H7 (cell line): ENCODE measurements at regions not wholly inside any gene's neighbourhood (a gene's known extent, or its start where the extent isn't known, plus 50 kb on each side); places are given as distances from the start of the nearest gene placed in this dataset.

Experiments used
- DNase-seq: peaks from one replicate; pipeline ENCODE4 v3.0.0; 2012
- H3K27me3 ChIP-seq: 2 replicates; pipeline ENCODE4 v1.6.0; 2011; ENCODE audit warnings: mild to moderate bottlenecking, low read length; ENCODE audit not compliant: control insufficient read depth, insufficient read depth
- H3K36me3 ChIP-seq: replicated peaks from 2 replicates; pipeline ENCODE4 v1.5.1; 2011; ENCODE audit warnings: low read length; ENCODE audit not compliant: control insufficient read depth, insufficient read depth
- H3K4me3 ChIP-seq: 2 replicates; pipeline ENCODE4 v1.5.1; 2011; ENCODE audit warnings: low read depth, mild to moderate bottlenecking, control low read depth, low read length, moderate library complexity; ENCODE audit not compliant: insufficient read depth

GRCh38 chr3:102200126-102200525 is 234.7 kb upstream of the ZPLD1 start:
- no peaks in the 10 kb centered on the region for H3K27me3 ChIP-seq
- H3K4me3 ChIP-seq = no peak overlapping the region
- H3K36me3 ChIP-seq = no peaks in the 10 kb centered on the region
- no peak for DNase-seq

DNA sequence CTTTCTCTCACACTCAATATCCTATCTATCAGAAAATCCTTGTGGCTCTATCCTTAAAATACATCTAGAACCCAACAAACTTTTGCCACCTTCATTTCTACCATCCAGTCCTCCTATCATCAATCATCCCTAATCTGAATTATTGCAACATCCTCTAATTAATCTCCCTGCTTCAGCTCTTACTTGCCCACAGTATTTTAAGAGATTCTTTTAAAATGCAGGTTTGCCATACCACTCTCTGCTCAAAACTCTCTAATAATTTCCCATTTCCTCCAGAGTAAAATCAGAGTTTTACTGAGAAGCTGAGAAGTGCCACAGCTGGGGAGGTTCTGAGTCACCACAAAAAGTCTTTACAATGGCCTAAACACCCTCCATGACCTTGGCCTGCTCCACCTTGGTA is 234.3 kb upstream of the ZPLD1 start:
- no peak for DNase-seq
- H3K36me3 ChIP-seq = no peaks in the 10 kb centered on the region
- no peak overlapping the region for H3K4me3 ChIP-seq
- no peaks in the 10 kb centered on the region for H3K27me3 ChIP-seq

- no peak for DNase-seq
- Histone ChIP-seq H3K36me3 (no peaks in the 10 kb centered on the region), H3K27me3 (no peaks in the 10 kb centered on the region), H3K4me3 (no peak overlapping the region)
These were observed 229.2 kb upstream of the ZPLD1 start for GRCh38 chr3:102205647-102206046.

DNA sequence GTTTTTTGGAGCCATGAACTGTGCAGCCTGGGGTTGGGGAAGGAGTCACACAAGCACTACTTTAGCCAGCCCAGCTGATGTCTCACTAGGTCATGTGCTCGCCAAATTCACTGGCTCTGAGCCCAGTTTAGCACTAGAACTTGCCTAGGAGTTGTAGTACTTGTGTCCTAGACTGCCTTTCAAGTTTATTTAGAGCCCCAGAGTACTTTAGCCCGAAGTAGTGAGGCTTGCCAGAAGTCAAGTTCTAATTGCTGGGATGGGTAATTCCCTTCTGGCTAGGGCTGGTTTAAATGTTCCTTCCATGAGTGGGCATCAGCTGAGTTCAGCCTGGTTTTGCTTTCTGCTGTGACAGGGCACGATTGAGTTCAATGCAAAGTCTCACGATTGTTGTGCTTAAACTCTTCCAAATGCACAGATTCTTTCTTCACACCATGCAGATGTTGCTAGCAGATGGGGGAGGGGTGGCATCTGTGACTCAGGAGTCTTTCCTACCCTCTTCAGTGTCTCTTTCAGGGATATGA is 228.2 kb upstream of the ZPLD1 start:
- Histone ChIP-seq H3K36me3 (no peaks in the 10 kb centered on the region), H3K4me3 (no peak overlapping the region), H3K27me3 (no peaks in the 10 kb centered on the region)
- DNase-seq = no peak

- no peaks in the 10 kb centered on the region for H3K27me3 ChIP-seq
- DNase-seq = no peak
- H3K4me3 ChIP-seq = no peak overlapping the region
- H3K36me3 ChIP-seq = no peaks in the 10 kb centered on the region
These were observed 227.7 kb upstream of the ZPLD1 start for GRCh38 chr3:102207151-102207571.

DNA sequence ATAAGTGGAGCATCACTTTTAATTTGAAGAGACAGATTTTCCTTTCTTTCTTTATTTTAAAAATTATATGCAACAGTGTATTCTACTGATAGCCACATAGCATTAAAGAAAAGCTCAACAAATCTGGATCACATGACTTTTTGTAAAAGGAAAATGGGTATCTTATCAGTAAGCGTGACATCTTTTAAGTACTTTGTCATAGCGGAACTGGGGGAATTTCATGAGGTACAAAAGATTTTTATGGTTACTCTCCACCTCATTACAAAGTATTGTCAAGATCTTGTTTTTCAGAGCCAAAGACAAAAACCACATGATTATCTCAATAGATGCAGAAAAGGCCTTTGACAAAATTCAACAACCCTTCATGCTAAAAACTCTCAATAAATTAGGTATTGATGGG is 219.6 kb upstream of the ZPLD1 start:
- Histone ChIP-seq H3K27me3 (no peaks in the 10 kb centered on the region), H3K36me3 (no peaks in the 10 kb centered on the region), H3K4me3 (no peak overlapping the region)
- no peak for DNase-seq

DNA sequence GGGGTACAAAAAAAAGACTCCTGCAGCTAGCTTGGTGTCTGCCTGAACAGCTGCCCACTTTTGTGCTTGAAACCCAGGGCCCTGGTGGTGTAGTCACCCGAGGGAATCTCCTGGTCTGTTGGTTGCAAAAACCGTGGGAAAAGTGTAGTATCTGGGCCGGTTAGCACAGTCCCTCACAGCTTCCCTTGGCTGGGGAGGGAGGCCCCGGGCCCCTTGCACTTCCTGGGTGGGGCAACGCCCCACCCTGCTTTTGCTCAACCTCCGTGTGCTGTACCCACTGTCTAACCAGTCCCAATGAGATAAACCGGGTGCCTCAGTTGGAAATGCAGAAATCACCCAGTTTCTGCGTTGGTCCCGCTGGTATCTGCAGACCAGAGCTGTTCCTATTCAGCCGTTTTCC is 211.7 kb upstream of the ZPLD1 start:
- Histone ChIP-seq H3K4me3 (no peak overlapping the region), H3K36me3 (no peaks in the 10 kb centered on the region), H3K27me3 (no peaks in the 10 kb centered on the region)
- no peak for DNase-seq

DNA sequence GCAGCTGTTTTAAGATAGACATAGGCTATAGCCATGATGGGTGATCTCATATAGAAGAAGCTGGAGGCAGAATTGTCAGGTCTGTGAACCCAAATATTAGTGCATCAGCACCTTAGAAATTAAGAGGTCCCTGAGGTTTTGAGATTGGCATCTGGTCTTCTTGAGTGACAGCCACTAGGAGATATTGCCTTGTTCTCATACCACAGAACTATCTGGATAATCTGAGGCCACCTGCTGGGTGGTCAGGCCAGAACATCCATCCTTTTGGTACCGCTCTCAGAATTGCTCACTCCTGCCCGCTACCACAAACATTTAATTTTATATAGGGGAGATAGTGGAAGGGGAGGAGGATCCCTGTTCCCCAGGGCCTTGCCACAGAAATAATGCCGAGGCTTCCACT is 210.6 kb upstream of the ZPLD1 start:
- DNase-seq = no peak
- H3K4me3 ChIP-seq = no peak overlapping the region
- no peaks in the 10 kb centered on the region for H3K27me3 ChIP-seq
- no peaks in the 10 kb centered on the region for H3K36me3 ChIP-seq

- Histone ChIP-seq H3K27me3 (no peaks in the 10 kb centered on the region), H3K36me3 (no peaks in the 10 kb centered on the region), H3K4me3 (no peak overlapping the region)
- no peak for DNase-seq
These were observed 209.8 kb upstream of the ZPLD1 start for GRCh38 chr3:102225005-102225404.

- no peaks in the 10 kb centered on the region for H3K36me3 ChIP-seq
- no peaks in the 10 kb centered on the region for H3K27me3 ChIP-seq
- DNase-seq = peak; percentile 29
- no peak overlapping the region for H3K4me3 ChIP-seq
These were observed 209.2 kb upstream of the ZPLD1 start for GRCh38 chr3:102225407-102226132.

DNA sequence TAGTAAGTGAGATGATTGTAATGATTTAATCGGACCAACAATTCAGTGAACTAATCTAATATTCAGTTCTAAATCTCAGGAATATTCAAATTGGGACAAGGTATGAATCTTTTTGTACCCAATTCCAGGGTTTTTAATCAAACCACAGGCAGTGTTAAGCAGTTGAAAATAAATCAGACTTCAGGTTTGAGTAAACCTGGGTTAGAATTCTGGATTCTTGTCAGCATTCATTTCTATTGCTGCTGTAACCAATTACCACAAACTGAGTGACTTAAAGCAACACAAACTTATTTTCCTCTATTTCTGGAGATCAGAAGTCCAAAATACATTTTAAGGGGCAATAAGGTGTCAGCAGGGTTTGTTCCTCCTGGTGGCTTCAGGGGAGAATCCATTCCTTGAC is 208.4 kb upstream of the ZPLD1 start:
- Histone ChIP-seq H3K36me3 (no peaks in the 10 kb centered on the region), H3K4me3 (no peak overlapping the region), H3K27me3 (no peaks in the 10 kb centered on the region)
- DNase-seq = no peak

DNA sequence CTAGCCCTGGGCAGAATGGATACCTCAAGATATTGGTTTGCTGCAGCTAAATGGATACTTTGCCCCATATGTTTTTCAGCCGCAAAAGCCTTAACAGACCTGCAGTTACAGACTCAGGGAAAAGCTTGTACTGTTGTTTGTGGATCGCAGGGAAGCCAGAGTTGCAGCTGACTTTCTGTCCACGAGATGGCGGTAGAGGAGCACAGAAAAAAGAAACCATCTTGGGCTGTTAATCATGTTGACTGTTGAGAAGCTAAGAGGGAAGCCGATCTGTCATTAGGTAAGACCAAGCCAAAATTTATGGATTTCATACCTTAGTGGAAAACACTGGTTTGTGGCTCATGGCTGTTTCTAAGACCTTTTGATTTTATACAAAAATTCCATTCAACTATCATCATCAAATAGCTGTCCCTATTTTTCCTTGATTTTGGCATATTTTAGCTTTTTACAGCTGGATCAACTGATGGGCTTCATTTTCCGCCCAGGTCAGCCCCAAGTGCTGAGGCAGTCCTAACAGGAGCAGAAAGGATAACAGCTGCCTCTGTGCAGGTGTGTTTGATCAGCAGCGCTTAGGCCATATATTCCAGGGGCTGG is 205.7 kb upstream of the ZPLD1 start:
- Histone ChIP-seq H3K4me3 (no peak overlapping the region), H3K27me3 (no peaks in the 10 kb centered on the region), H3K36me3 (no peaks in the 10 kb centered on the region)
- DNase-seq = peak; percentile 30

GRCh38 chr3:102230057-102230456 is 204.8 kb upstream of the ZPLD1 start:
- H3K36me3 ChIP-seq = no peaks in the 10 kb centered on the region
- DNase-seq = no peak
- no peaks in the 10 kb centered on the region for H3K27me3 ChIP-seq
- no peak overlapping the region for H3K4me3 ChIP-seq

DNA sequence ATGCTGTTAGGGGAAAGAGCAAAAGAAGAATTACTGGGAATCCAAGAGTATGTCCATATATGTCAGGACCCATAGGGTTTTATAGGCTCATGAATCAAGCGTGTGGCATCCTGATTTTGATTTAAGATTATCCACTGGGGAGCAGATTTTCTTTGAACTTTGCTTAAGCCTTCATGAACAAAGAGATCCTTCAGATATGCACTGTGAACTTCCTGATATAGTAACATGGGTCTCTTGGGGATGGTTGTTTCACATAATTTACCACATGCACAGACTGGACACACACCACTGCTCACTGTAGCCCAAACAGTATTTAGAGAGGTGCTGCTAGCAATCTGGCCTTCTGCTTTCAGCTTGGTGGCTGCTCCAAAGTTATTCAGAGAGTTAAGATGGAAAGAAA is 200.9 kb upstream of the ZPLD1 start:
- DNase-seq = no peak
- Histone ChIP-seq H3K36me3 (no peaks in the 10 kb centered on the region), H3K27me3 (no peaks in the 10 kb centered on the region), H3K4me3 (no peak overlapping the region)

DNA sequence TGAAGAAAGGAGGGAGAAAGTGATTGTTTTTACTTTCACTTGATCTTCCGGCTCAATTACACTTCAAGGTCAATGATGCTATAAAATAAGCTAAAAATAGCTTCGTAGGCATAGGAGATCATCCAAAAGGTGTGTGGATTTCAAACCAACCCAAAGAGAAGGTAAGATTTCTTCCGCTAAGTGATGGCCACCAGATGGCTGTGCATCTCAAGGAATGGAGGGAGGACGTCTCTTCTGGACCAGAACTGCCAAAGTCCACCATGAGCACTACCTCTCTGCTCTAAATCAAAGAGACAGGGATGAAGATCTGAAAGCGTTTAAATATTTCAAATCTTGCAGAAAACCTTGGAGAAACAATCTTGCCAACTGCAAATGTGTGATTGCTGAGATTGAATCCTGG is 199.1 kb upstream of the ZPLD1 start:
- H3K36me3 ChIP-seq = no peaks in the 10 kb centered on the region
- DNase-seq = no peak
- H3K4me3 ChIP-seq = no peak overlapping the region

More for the DNA sequence above, 199.1 kb upstream of the ZPLD1 start:
- H3K27me3 ChIP-seq = no peaks in the 10 kb centered on the region
